Ovary (tissue), 7 donors: ENCODE measurements at regions not wholly inside any gene's neighbourhood (a gene's known extent, or its start where the extent isn't known, plus 50 kb on each side); places are given as distances from the start of the nearest gene placed in this dataset.

Experiments
- DNase-seq, 5 donors: peaks; one replicate each; pipeline ENCODE4 v3.0.0-alpha.2; 2019 to 2020
- H3K27ac ChIP-seq, 2 donors: fragments of 200-600 bp; one replicate each; pipeline versions ENCODE4 v1.5.1 to v1.8.0; 2019 to 2022
- H3K27me3 ChIP-seq: fragments of 200-600 bp; one replicate; pipeline ENCODE4 v1.8.0; 2022
- H3K36me3 ChIP-seq: fragments of 200-600 bp; sonication (generic); one replicate; pipeline ENCODE4 v1.5.1; 2019
- H3K4me1 ChIP-seq: one replicate; pipeline ENCODE4 v1.8.1; 2013; ENCODE audit warnings: mild to moderate bottlenecking, moderate library complexity; ENCODE audit not compliant: insufficient read depth
- H3K4me3 ChIP-seq: fragments of 200-600 bp; sonication (generic); one replicate; pipeline ENCODE4 v1.5.1; 2017
- H3K9me3 ChIP-seq, 2 donors: fragments of 200-600 bp in 1 of 2; sonication (generic) in 1 of 2; one replicate each; pipeline versions ENCODE4 v1.5.1 to v1.8.1; 2013 to 2019; ENCODE audit warnings: mild to moderate bottlenecking in 1 of 2, moderate library complexity in 1 of 2
- CTCF ChIP-seq, 3 donors: fragments of 450-650 bp in 2 of 3; fragments of 200-600 bp in 1 of 3; IDR thresholded peaks; one replicate each; pipeline versions ENCODE4 v1.5.1 to v1.8.0; 2016 to 2022; ENCODE audit warnings: antibody characterized with exemption in 3 of 3, mild to moderate bottlenecking in 1 of 3
- EP300 ChIP-seq: sonication (generic); formaldehyde crosslinking; IDR thresholded peaks from one replicate; pipeline ENCODE4 v1.6.1; 2017; ENCODE audit warnings: antibody characterized with exemption
- POLR2A ChIP-seq: fragments of 450-650 bp; IDR thresholded peaks from one replicate; pipeline ENCODE4 v1.6.1; 2017; ENCODE audit warnings: antibody characterized with exemption, mild to moderate bottlenecking, moderate library complexity
- WGBS, 3 donors: extraction: QIAGEN DNeasy Blood & Tissue Kit in 1 of 3; methylation state at CpG; one replicate each; pipeline versions ENCODE4 v1.1.5 to v1.1.7; 2013 to 2017; 5-methylcytosine and 5-hydroxymethylcytosine counted together
- intact Hi-C, 4 donors: fragments of 100-400 bp; cut with DNase I; formaldehyde crosslinking; loops; one replicate each; pipeline versions ENCODE4 v1.11.0 to v1.15.1; 2022 to 2023
- donor health status: DM: no; HTN: no; CAD: no; lungs with moderate emphysema.
- donor health status: DM: no; HTN: no; CAD: no.
- donor health status: Bipolar disorder and iron deficiency.
- donor health status: DM: no; HTN: no; CAD: no.
- donor health status: DM: yes; HTN: yes; CAD: no.

- no peaks in the 10 kb centered on the region for H3K27me3 ChIP-seq
- TF ChIP-seq CTCF (IDR thresholded peaks at IDR 0.05), result no peak
- no peaks in the 10 kb centered on the region for H3K9me3 ChIP-seq
- intact Hi-C loops, result no loop called here
- H3K4me1 ChIP-seq, result no peaks in the 10 kb centered on the region
- 88 to 91% (median 90%) methylated on average over 38 of the region's 38 CpGs for WGBS, 3 donors
- no peak for DNase-seq
- no peak overlapping the region for H3K4me3 ChIP-seq
- no peak overlapping the region for H3K27ac ChIP-seq
- no peaks in the 10 kb centered on the region for H3K36me3 ChIP-seq
Measured at GRCh38 chr6:168873278-168874190, 380.1 kb downstream of the THBS2 start.

DNA sequence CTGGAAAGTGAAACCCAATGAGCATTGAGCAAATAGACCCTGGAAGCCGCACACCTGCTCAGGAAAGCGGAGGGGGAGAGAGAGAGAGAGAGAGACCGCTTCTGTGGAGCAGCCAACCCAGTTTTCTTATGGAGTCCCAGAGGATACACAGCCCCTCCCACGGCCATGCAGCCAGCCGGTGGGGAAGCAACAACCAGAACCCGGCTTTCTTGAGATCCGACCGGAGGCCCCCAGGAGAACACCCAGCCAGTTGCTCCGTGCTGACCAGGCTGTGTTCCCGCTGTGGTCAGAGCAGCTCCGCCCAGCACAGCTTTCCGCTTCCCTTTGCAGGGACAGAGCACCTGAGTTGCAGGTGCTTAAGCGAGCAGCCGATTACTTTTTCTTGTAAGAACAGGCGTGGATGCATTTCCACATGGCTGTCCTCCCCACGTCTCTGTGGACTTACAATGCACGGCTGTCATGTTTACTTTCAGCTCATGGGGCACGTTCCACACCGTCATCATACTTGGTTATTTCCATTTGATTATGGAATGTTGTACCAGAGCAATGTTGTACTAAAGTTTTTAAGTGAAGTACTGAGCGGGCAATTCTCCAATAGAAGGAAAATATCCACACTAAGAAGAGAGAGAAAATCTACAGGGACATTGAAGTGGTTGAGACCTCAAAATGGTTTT, 381.9 kb downstream of the THBS2 start:
- Histone ChIP-seq H3K27me3 (no peaks in the 10 kb centered on the region), H3K27ac (no peak overlapping the region), H3K4me1 (no peaks in the 10 kb centered on the region), H3K36me3 (no peaks in the 10 kb centered on the region), H3K9me3 (no peaks in the 10 kb centered on the region), H3K4me3 (no peak overlapping the region)
- intact Hi-C loops, result no loop called here
- no peak for DNase-seq
- no peak for TF ChIP-seq CTCF (IDR thresholded peaks at IDR 0.05)
- no peak for TF ChIP-seq EP300
- TF ChIP-seq POLR2A, result no peak
- 44 to 76% (median 50%) methylated on average over 20 of the region's 20 CpGs for WGBS, 3 donors

GRCh38 chr6:168870982-168871381, 382.7 kb downstream of the THBS2 start:
- no peak for DNase-seq
- Histone ChIP-seq H3K4me1 (no peaks in the 10 kb centered on the region), H3K9me3 (no peaks in the 10 kb centered on the region), H3K27ac (no peak overlapping the region), H3K36me3 (no peaks in the 10 kb centered on the region), H3K4me3 (no peak overlapping the region), H3K27me3 (no peaks in the 10 kb centered on the region)
- intact Hi-C loops, result no loop called here
- 73 to 85% (median 84%) methylated on average over 13 of the region's 13 CpGs for WGBS, 3 donors
- TF ChIP-seq POLR2A (no peak), EP300 (no peak), CTCF (IDR thresholded peaks at IDR 0.05) (no peak)

GRCh38 chr6:168867247-168868102, 386.2 kb downstream of the THBS2 start:
- DNase-seq, result no peak
- Histone ChIP-seq H3K9me3 (no peaks in the 10 kb centered on the region), H3K27ac (no peak overlapping the region), H3K36me3 (no peaks in the 10 kb centered on the region), H3K4me3 (no peak overlapping the region), H3K27me3 (no peaks in the 10 kb centered on the region), H3K4me1 (no peaks in the 10 kb centered on the region)
- WGBS, 3 donors, result 87 to 94% (median 90%) methylated on average over 22 to 23 of the region's 23 CpGs
- TF ChIP-seq CTCF (IDR thresholded peaks at IDR 0.05) (no peak), EP300 (no peak), POLR2A (no peak)
- intact Hi-C loops, result no loop called here
